NCI-H2107 (cell line): ENCODE measurements at regions not wholly inside any gene's neighbourhood (a gene's known extent, or its start where the extent isn't known, plus 50 kb on each side); places are given as distances from the start of the nearest gene placed in this dataset.

Experiments used
- DNase-seq: peaks from one replicate; lab custom pipeline; 2025; lab: John Stamatoyannopoulos, UW

- no peak for DNase-seq
Measured at GRCh38 chr5:93163010-93163663, 417.9 kb downstream of the NR2F1-AS1 start.

- DNase-seq = no peak
Measured at GRCh38 chr5:93161661-93162654, 419.1 kb downstream of the NR2F1-AS1 start.

GRCh38 chr5:93158841-93159240, 422.2 kb downstream of the NR2F1-AS1 start:
- DNase-seq = no peak

- DNase-seq = no peak
Measured at GRCh38 chr5:93156566-93156965, 424.5 kb downstream of the NR2F1-AS1 start.

- DNase-seq = no peak
Measured at GRCh38 chr5:93154535-93154934, 426.5 kb downstream of the NR2F1-AS1 start.

- no peak for DNase-seq
Measured at GRCh38 chr5:93153461-93153860, 427.6 kb downstream of the NR2F1-AS1 start.

GRCh38 chr5:93151896-93152295, 429.1 kb downstream of the NR2F1-AS1 start:
- DNase-seq = no peak

- DNase-seq = no peak
Measured at GRCh38 chr5:93151121-93151520, 429.9 kb downstream of the NR2F1-AS1 start.

GRCh38 chr5:93150311-93151012, 430.6 kb downstream of the NR2F1-AS1 start:
- DNase-seq = no peak

- no peak for DNase-seq
Measured at GRCh38 chr5:93145767-93146166, 435.3 kb downstream of the NR2F1-AS1 start.

- no peak for DNase-seq
Measured at GRCh38 chr5:93145019-93145418, 436.0 kb downstream of the NR2F1-AS1 start.

- no peak for DNase-seq
Measured at GRCh38 chr5:93141969-93142368, 439.1 kb downstream of the NR2F1-AS1 start.

GRCh38 chr5:93130624-93131490, 450.2 kb downstream of the NR2F1-AS1 start:
- DNase-seq = no peak

GRCh38 chr5:93126634-93127033, 454.4 kb downstream of the NR2F1-AS1 start:
- DNase-seq = no peak

- no peak for DNase-seq
Measured at GRCh38 chr5:93123127-93123526, 457.9 kb downstream of the NR2F1-AS1 start.

- no peak for DNase-seq
Measured at GRCh38 chr5:93122446-93122845, 458.6 kb downstream of the NR2F1-AS1 start.

GRCh38 chr5:93120771-93121170, 460.2 kb downstream of the NR2F1-AS1 start:
- DNase-seq = no peak

GRCh38 chr5:93120051-93120450, 461.0 kb downstream of the NR2F1-AS1 start:
- no peak for DNase-seq

- no peak for DNase-seq
Measured at GRCh38 chr5:93117751-93118531, 463.1 kb downstream of the NR2F1-AS1 start.

- DNase-seq = no peak
Measured at GRCh38 chr5:93107805-93108520, 473.1 kb downstream of the NR2F1-AS1 start.
